Chondrocyte (in vitro differentiated cells): ENCODE measurements at regions not wholly inside any gene's neighbourhood (a gene's known extent, or its start where the extent isn't known, plus 50 kb on each side); places are given as distances from the start of the nearest gene placed in this dataset.
A peak's percentile ranks its signal among the peaks of the same experiment; 100 is the strongest.

Source experiments
- DNase-seq: peaks from one replicate; pipeline ENCODE4 v3.0.0; 2021; ENCODE audit warnings: mixed read lengths, low spot score
- H3K27ac Mint-ChIP-seq: one replicate; pipeline ENCODE4 v1.8.0; 2021; ENCODE audit warnings: mild to moderate bottlenecking, moderate library complexity, mixed read lengths; ENCODE audit not compliant: unreplicated experiment
- H3K27me3 Mint-ChIP-seq: 2 replicates; pipeline ENCODE4 v1.8.0; 2021; ENCODE audit warnings: low read depth, mixed read lengths
- H3K36me3 Mint-ChIP-seq: 2 replicates; pipeline ENCODE4 v1.8.0; 2021; ENCODE audit warnings: low read depth, mixed read lengths
- H3K4me1 Mint-ChIP-seq: 2 replicates; pipeline ENCODE4 v1.8.0; 2021; ENCODE audit warnings: low read depth, mild to moderate bottlenecking, mixed read lengths
- H3K4me3 Mint-ChIP-seq: one replicate; pipeline ENCODE4 v1.8.0; 2021; ENCODE audit warnings: mild to moderate bottlenecking, moderate library complexity, mixed read lengths; ENCODE audit not compliant: unreplicated experiment
- H3K9me3 Mint-ChIP-seq: 2 replicates; pipeline ENCODE4 v1.8.0; 2021; ENCODE audit warnings: low read depth, mixed read lengths
- CTCF ChIP-seq: fragments of 200-600 bp; sonication (generic); IDR thresholded peaks from 2 replicates; pipeline ENCODE4 v1.5.0; 2021; ENCODE audit warnings: antibody characterized with exemption, mild to moderate bottlenecking, moderate library complexity

GRCh38 chr10:3668276-3668965, 116.6 kb downstream of the KLF6 start:
- no peaks in the 10 kb centered on the region for H3K27me3 Mint-ChIP-seq
- H3K9me3 Mint-ChIP-seq, result no peaks in the 10 kb centered on the region
- no peaks in the 10 kb centered on the region for H3K36me3 Mint-ChIP-seq
- H3K27ac Mint-ChIP-seq, result peak overlapping the region; percentile 81
- H3K4me1 Mint-ChIP-seq, result peaks cover 7% of the 10 kb centered on the region
- no peak for TF ChIP-seq CTCF
- DNase-seq, result no peak
- H3K4me3 Mint-ChIP-seq, result no peak overlapping the region

- DNase-seq, result no peak
- no peaks in the 10 kb centered on the region for H3K9me3 Mint-ChIP-seq
- no peaks in the 10 kb centered on the region for H3K27me3 Mint-ChIP-seq
- no peak for TF ChIP-seq CTCF
- H3K4me3 Mint-ChIP-seq, result no peak overlapping the region
- H3K27ac Mint-ChIP-seq, result no peak overlapping the region
- H3K36me3 Mint-ChIP-seq, result no peaks in the 10 kb centered on the region
- peaks cover 7% of the 10 kb centered on the region for H3K4me1 Mint-ChIP-seq
Measured at GRCh38 chr10:3666525-3667302, 118.3 kb downstream of the KLF6 start.

- Mint-ChIP-seq H3K4me3 (no peak overlapping the region), H3K27ac (no peak overlapping the region), H3K9me3 (peaks cover 5% of the 10 kb centered on the region), H3K27me3 (no peaks in the 10 kb centered on the region), H3K4me1 (peaks cover 7% of the 10 kb centered on the region), H3K36me3 (no peaks in the 10 kb centered on the region)
- no peak for DNase-seq
- TF ChIP-seq CTCF, result no peak
Measured at GRCh38 chr10:3665316-3665908, 119.6 kb downstream of the KLF6 start.

- no peak for DNase-seq
- H3K4me1 Mint-ChIP-seq, result no peaks in the 10 kb centered on the region
- H3K36me3 Mint-ChIP-seq, result no peaks in the 10 kb centered on the region
- no peak overlapping the region for H3K4me3 Mint-ChIP-seq
- H3K9me3 Mint-ChIP-seq, result peaks cover 5% of the 10 kb centered on the region
- TF ChIP-seq CTCF, result no peak
- H3K27ac Mint-ChIP-seq, result no peak overlapping the region
- H3K27me3 Mint-ChIP-seq, result no peaks in the 10 kb centered on the region
Measured at GRCh38 chr10:3662775-3663174, 122.2 kb downstream of the KLF6 start.

GRCh38 chr10:3661271-3661670, 123.7 kb downstream of the KLF6 start:
- Mint-ChIP-seq H3K36me3 (no peaks in the 10 kb centered on the region), H3K4me3 (no peak overlapping the region), H3K9me3 (peaks cover 5% of the 10 kb centered on the region), H3K27ac (no peak overlapping the region), H3K4me1 (no peaks in the 10 kb centered on the region), H3K27me3 (no peaks in the 10 kb centered on the region)
- no peak for DNase-seq
- TF ChIP-seq CTCF, result no peak
